ENCODE measurements at regions not wholly inside any gene's neighbourhood (a gene's known extent, or its start where the extent isn't known, plus 50 kb on each side); places are given as distances from the start of the nearest gene placed in this dataset.

- Histone ChIP-seq H3K36me3 (ENCODE audit: control insufficient read depth, insufficient read depth, low read length) (no peaks in the 10 kb centered on the region), H3K27me3 (ENCODE audit: control insufficient read depth, insufficient read depth, low read length) (no peaks in the 10 kb centered on the region), H3K4me3 (ENCODE audit: low read depth, low read length) (no peak overlapping the region)
- POLR2A ChIA-PET, result no interaction called here
- CTCF ChIA-PET, result no interaction called here
- DNase-seq (ENCODE audit: low read depth), result no peak
- TF ChIP-seq, protein P1, sequence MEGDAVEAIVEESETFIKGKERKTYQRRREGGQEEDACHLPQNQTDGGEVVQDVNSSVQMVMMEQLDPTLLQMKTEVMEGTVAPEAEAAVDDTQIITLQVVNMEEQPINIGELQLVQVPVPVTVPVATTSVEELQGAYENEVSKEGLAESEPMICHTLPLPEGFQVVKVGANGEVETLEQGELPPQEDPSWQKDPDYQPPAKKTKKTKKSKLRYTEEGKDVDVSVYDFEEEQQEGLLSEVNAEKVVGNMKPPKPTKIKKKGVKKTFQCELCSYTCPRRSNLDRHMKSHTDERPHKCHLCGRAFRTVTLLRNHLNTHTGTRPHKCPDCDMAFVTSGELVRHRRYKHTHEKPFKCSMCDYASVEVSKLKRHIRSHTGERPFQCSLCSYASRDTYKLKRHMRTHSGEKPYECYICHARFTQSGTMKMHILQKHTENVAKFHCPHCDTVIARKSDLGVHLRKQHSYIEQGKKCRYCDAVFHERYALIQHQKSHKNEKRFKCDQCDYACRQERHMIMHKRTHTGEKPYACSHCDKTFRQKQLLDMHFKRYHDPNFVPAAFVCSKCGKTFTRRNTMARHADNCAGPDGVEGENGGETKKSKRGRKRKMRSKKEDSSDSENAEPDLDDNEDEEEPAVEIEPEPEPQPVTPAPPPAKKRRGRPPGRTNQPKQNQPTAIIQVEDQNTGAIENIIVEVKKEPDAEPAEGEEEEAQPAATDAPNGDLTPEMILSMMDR (IDR thresholded peaks at IDR 0.05; ENCODE audit: insufficient read depth, low read depth, low read length), result no peak
Measured at GRCh38 chr2:38191516-38191915, 115.6 kb upstream of the CYP1B1 start.

- TF ChIP-seq, protein P1 (IDR thresholded peaks at IDR 0.05; ENCODE audit: insufficient read depth, low read depth, low read length), result no peak
- ChIA-PET POLR2A (no interaction called here), CTCF (no interaction called here)
- H3K27me3 ChIP-seq (ENCODE audit: control insufficient read depth, insufficient read depth, low read length), result no peaks in the 10 kb centered on the region
- no peaks in the 10 kb centered on the region for H3K36me3 ChIP-seq (ENCODE audit: control insufficient read depth, insufficient read depth, low read length)
- no peak overlapping the region for H3K4me3 ChIP-seq (ENCODE audit: low read depth, low read length)
- DNase-seq (ENCODE audit: low read depth), result peak; percentile 92
Measured at GRCh38 chr2:38190542-38191218, 114.7 kb upstream of the CYP1B1 start.

GRCh38 chr2:38187541-38188011, 111.6 kb upstream of the CYP1B1 start:
- CTCF ChIA-PET, result interaction anchor here (0.9 kb wide), 1 partner anchor 8 kb away, joined by 3 read pairs; no protein-coding TSS in a partner anchor
- Histone ChIP-seq H3K4me3 (ENCODE audit: low read depth, low read length) (no peak overlapping the region), H3K27me3 (ENCODE audit: control insufficient read depth, insufficient read depth, low read length) (no peaks in the 10 kb centered on the region), H3K36me3 (ENCODE audit: control insufficient read depth, insufficient read depth, low read length) (no peaks in the 10 kb centered on the region)
- POLR2A ChIA-PET, result no interaction called here
- TF ChIP-seq, protein P1 (IDR thresholded peaks at IDR 0.05; ENCODE audit: insufficient read depth, low read depth, low read length), result no peak
- peak; percentile 61 for DNase-seq (ENCODE audit: low read depth)

GRCh38 chr2:38185012-38185491, 109.1 kb upstream of the CYP1B1 start:
- no peak for DNase-seq (ENCODE audit: low read depth)
- ChIA-PET CTCF (interaction anchor here (0.6 to 1.0 kb wide), 2 partner anchors 71 to 114 kb away, joined by 3 read pairs; no protein-coding TSS in a partner anchor), POLR2A (no interaction called here)
- TF ChIP-seq, protein P1 (IDR thresholded peaks at IDR 0.05; ENCODE audit: insufficient read depth, low read depth, low read length), result no peak
- Histone ChIP-seq H3K4me3 (ENCODE audit: low read depth, low read length) (no peak overlapping the region), H3K36me3 (ENCODE audit: control insufficient read depth, insufficient read depth, low read length) (no peaks in the 10 kb centered on the region), H3K27me3 (ENCODE audit: control insufficient read depth, insufficient read depth, low read length) (no peaks in the 10 kb centered on the region)

DNA sequence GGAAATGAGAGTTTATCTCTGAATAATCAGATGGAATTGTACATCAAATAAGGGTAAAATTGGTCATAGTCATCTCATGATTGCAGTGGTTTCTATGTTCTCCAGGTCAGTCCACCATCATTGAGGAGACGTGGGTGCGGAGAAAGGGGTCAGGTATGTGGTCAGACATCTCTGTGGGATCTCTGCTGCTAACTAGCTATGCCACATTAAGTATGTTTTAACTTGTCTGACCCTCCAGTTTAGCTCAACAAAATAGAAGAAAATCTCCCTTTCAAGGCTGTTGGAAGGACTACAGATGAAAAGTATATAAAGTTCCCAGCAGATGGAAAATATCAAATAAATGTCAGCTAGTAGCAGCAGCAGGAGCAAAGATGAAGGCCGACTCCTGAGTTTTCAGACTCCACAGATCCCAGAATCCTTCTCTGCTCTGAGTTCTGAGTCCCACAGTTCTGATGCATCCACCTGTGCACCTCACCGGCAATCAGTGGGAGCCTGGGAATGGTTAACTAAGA, 106.6 kb upstream of the CYP1B1 start:
- Histone ChIP-seq H3K36me3 (ENCODE audit: control insufficient read depth, insufficient read depth, low read length) (no peaks in the 10 kb centered on the region), H3K4me3 (ENCODE audit: low read depth, low read length) (no peak overlapping the region), H3K27me3 (ENCODE audit: control insufficient read depth, insufficient read depth, low read length) (no peaks in the 10 kb centered on the region)
- ChIA-PET POLR2A (no interaction called here), CTCF (interaction anchor here (0.6 to 1.7 kb wide), 3 partner anchors 10 to 67 kb away, joined by 3 to 4 read pairs (median 3); no protein-coding TSS in a partner anchor)
- TF ChIP-seq, protein P1 (IDR thresholded peaks at IDR 0.05; ENCODE audit: insufficient read depth, low read depth, low read length), result no peak
- no peak for DNase-seq (ENCODE audit: low read depth)

Data from BJ (cell line).